ENCODE measurements at regions not wholly inside any gene's neighbourhood (a gene's known extent, or its start where the extent isn't known, plus 50 kb on each side); places are given as distances from the start of the nearest gene placed in this dataset.
"Not testable (repeated sequence)": the region's sequence is repeated elsewhere in the genome, so short reads cannot be mapped to it uniquely, and the experiment has no call there.

- peak; percentile 31 for DNase-seq (ENCODE audit: extremely low read depth, low read depth, low spot score)
Measured at GRCh38 chr4:112031712-112032328, 113.4 kb upstream of the FAM241A start.

GRCh38 chr4:112036886-112037285, 108.4 kb upstream of the FAM241A start:
- DNase-seq (ENCODE audit: extremely low read depth, low read depth, low spot score): no peak

GRCh38 chr4:112038861-112039260, 106.4 kb upstream of the FAM241A start:
- DNase-seq (ENCODE audit: extremely low read depth, low read depth, low spot score): no peak

- DNase-seq (ENCODE audit: extremely low read depth, low read depth, low spot score): not testable (repeated sequence)
Measured at GRCh38 chr4:112049119-112049518, 96.1 kb upstream of the FAM241A start.

GRCh38 chr4:112053825-112054350, 91.4 kb upstream of the FAM241A start:
- DNase-seq (ENCODE audit: extremely low read depth, low read depth, low spot score): no peak

- no peak for DNase-seq (ENCODE audit: extremely low read depth, low read depth, low spot score)
Measured at GRCh38 chr4:112055100-112055499, 90.2 kb upstream of the FAM241A start.

GRCh38 chr4:112057470-112057869, 87.8 kb upstream of the FAM241A start:
- no peak for DNase-seq (ENCODE audit: extremely low read depth, low read depth, low spot score)

GRCh38 chr4:112058433-112058832, 86.8 kb upstream of the FAM241A start:
- DNase-seq (ENCODE audit: extremely low read depth, low read depth, low spot score): peak; percentile 25

GRCh38 chr4:112060212-112060611, 85.0 kb upstream of the FAM241A start:
- DNase-seq (ENCODE audit: extremely low read depth, low read depth, low spot score): no peak

GRCh38 chr4:112061207-112061817, 83.9 kb upstream of the FAM241A start:
- DNase-seq (ENCODE audit: extremely low read depth, low read depth, low spot score): no peak

GRCh38 chr4:112063260-112063659, 82.0 kb upstream of the FAM241A start:
- DNase-seq (ENCODE audit: extremely low read depth, low read depth, low spot score): no peak

- DNase-seq (ENCODE audit: extremely low read depth, low read depth, low spot score): no peak
Measured at GRCh38 chr4:112069110-112069509, 76.1 kb upstream of the FAM241A start.

- DNase-seq (ENCODE audit: extremely low read depth, low read depth, low spot score): no peak
Measured at GRCh38 chr4:112073181-112073580, 72.1 kb upstream of the FAM241A start.

- peak; percentile 57 for DNase-seq (ENCODE audit: extremely low read depth, low read depth, low spot score)
Measured at GRCh38 chr4:112075129-112075753, 70.0 kb upstream of the FAM241A start.

- DNase-seq (ENCODE audit: extremely low read depth, low read depth, low spot score): no peak
Measured at GRCh38 chr4:112075906-112076305, 69.3 kb upstream of the FAM241A start.

GRCh38 chr4:112076919-112077608, 68.2 kb upstream of the FAM241A start:
- DNase-seq (ENCODE audit: extremely low read depth, low read depth, low spot score): no peak

- no peak for DNase-seq (ENCODE audit: extremely low read depth, low read depth, low spot score)
Measured at GRCh38 chr4:112077743-112078142, 67.5 kb upstream of the FAM241A start.

- peak; percentile 99 for DNase-seq (ENCODE audit: extremely low read depth, low read depth, low spot score)
Measured at GRCh38 chr4:112082954-112083586, 62.2 kb upstream of the FAM241A start.

- DNase-seq (ENCODE audit: extremely low read depth, low read depth, low spot score): no peak
Measured at GRCh38 chr4:112083587-112084347, 61.5 kb upstream of the FAM241A start.

Data from glomerular endothelial cell (primary cell).